Lung microvascular endothelial cell (primary cell): ENCODE measurements at regions not wholly inside any gene's neighbourhood (a gene's known extent, or its start where the extent isn't known, plus 50 kb on each side); places are given as distances from the start of the nearest gene placed in this dataset.
"Not testable (repeated sequence)": the region's sequence is repeated elsewhere in the genome, so short reads cannot be mapped to it uniquely, and the experiment has no call there.

ENCODE experiments used
- DNase-seq, 2 donors: peaks; one replicate each; pipeline versions ENCODE4 v3.0.0 to v3.0.0-alpha.2; 2010; ENCODE audit warnings: low read depth in 2 of 2

DNA sequence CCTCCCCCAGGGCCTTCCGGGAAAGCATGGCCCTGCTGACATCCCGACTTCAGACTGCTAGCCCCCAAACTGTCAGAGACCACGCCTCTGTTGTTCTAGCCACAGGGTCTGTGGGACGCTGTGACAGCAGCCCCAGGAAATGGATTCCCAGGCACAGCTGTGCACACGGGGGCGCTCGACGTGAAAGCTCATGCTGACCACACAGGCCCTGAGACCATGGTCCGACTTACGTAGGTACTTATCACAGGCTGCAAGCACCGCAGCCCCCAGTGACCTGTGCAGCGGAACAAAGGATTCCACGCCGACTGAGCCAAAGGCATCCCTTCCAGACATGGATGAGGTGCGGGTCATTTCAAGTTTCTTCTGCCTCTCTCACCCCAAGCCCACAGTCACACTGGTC is 150.6 kb downstream of the CTTN start:
- DNase-seq = no peak

- no peak for DNase-seq
These were observed 151.1 kb downstream of the CTTN start for GRCh38 chr11:70549386-70549785.

- DNase-seq = no peak
These were observed 151.5 kb downstream of the CTTN start for GRCh38 chr11:70549796-70550195.

DNA sequence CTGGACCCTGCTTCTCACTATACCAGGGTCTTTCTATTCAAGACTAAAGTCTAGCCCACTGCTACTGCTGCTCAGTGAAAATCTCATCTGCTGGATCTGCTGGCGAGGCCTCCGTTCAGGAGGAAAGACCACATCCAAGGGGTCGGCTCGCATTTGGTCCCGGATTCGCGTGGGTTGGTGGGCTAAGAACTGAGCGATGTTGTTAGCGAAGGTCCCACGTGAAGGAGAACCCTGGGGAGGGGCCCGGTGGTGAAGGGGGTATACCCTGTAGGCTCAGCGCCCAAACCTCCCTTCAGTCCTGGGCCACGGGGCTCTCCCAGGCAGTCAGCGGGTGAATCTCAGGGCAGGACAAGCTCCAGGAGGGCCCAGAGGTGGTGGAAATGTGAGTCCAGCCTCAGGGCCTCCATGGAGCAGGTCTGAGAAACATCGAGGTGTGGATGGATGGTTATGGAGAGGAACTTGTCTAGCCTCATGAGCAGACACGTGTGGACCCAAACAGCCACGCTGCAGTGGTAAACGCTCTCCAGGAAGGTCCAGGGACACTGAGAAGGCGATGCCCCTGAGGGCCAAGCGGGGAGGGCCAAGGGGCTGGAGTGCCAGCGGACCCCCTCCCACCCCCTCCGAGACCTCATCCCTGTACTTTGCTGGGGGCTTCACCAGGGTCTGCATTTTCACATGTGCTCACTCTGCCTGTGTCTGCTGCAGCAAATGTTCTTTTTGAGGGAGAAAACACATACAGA is 152.3 kb downstream of the CTTN start:
- no peak for DNase-seq

GRCh38 chr11:70551351-70552166 is 153.2 kb downstream of the CTTN start:
- no peak for DNase-seq

DNA sequence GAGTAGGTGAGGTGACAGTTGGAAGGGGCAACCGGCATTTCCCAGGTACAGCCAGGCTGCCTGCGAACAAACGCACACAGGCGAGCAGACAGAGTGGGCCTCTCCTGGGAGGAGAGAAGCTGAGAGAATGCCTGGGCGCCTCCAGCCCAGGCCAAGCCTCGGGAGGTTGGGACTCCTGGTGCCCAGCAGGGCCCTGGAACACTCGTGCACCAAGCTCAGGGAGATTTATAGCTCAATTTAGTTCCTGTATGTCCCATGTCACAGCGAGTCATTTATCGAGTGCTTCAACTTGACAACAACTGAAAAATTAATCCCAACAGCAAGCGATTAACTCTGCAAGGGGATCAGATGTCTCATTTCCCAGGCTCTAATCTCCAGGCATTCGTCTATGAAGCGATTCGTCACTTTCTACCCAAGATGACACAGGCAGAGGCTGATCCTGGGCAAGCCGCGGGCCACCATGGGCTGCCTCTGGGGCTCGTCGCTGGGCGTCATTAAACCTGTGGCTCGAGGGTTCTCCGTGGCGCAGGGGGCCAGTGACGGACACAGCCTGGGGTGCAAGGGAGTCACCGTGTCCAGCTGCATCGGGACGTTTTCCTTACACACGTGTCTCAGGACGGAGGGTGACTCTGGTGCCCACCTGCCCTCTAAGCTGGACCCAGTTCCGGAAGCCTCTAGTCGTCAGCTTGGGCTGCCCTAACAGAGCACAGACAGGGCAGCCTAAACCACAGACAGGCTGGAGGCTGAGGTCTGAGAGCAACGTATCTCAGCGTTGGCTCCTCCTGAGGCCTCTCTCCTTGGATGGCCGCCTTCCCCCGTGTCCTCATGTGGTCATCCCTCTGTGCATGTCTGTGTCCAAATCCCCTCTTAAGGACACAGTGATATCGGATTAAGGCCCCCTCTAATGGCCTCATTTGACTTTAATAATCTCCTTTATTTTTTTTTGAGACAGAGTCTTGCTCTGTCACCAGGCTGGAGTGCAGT is 154.1 kb downstream of the CTTN start:
- no peak for DNase-seq

DNA sequence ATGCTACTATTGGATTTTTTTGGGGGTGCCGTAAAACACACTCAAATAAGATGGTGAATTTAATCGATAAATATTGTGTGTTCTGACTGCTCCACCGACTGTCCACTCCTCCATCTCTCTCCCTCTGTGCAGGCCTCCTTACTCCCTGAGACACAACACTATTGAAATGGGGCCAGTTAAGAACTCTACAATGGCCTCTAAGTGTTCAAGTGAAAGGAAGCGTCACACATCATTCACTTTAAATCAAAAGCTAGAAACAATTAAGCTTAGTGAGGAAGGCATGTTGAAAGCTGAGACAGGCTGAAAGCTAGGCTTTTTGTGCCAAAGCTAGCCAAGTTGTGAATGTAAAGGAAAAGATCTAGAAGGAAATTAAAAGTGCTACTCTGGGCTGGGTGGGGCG is 156.7 kb downstream of the CTTN start:
- DNase-seq = no peak

GRCh38 chr11:70556884-70557741 is 158.8 kb downstream of the CTTN start:
- DNase-seq = no peak

DNA sequence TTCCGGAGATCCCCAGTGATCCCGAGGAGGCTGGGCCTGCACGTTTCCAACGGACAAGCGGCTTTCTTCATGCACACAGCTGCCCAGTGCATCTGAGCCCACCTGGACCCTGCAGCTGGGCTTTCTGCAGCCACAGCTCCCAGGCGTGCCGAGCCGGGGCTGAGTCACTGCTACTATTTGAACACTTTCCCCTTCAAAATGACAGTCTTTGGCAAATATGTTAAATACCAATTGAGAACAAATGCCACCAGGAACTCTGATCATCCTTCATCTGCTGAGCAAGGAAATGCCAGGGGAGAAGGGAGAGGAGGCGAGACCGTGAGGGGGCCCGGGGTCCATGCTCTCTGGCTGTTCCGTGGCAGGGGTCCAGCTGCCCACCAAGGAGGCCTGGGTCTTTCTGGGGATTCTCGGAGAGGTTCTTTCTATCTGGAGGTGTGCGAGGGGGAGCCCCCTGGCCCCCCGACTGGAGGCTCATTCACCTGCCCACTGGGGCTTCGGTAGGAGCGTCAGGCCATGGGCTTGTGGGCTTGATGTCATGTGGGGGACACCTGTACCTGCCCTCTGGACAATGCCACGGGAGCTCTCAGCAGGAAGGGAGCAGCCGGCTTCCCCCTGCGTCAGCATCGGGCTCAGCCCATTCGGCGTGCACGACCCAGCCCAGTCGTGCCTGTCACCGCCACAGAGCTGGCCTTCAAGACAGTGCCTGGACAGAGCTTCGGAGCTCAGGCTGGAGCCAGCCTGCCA is 159.6 kb downstream of the CTTN start:
- DNase-seq = no peak

GRCh38 chr11:70558681-70559080 is 160.4 kb downstream of the CTTN start:
- no peak for DNase-seq

DNA sequence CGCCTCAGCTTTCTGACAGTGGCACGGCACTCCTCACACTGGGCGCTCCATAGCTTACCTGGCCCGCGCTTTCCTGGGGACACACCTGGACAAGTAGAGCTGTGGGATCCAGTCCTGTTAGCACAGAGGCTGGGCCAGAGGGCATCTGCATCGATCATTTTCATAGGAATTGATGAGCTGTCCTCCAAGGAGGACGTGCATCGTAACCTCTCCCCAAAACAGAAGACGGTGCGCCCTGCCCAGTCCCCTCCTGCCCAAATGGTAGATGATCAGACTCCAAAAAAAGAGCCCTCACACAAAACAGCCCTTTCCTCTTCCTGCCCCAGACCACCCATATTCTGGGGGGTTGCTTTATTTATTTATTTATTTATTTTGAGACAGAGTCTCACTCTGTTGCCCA is 161.2 kb downstream of the CTTN start:
- DNase-seq = no peak

GRCh38 chr11:70560621-70561020 is 162.3 kb downstream of the CTTN start:
- not testable (repeated sequence) for DNase-seq

GRCh38 chr11:70566768-70567530 is 168.6 kb downstream of the CTTN start:
- no peak for DNase-seq

GRCh38 chr11:70567680-70568034 is 169.3 kb downstream of the CTTN start:
- no peak for DNase-seq

DNA sequence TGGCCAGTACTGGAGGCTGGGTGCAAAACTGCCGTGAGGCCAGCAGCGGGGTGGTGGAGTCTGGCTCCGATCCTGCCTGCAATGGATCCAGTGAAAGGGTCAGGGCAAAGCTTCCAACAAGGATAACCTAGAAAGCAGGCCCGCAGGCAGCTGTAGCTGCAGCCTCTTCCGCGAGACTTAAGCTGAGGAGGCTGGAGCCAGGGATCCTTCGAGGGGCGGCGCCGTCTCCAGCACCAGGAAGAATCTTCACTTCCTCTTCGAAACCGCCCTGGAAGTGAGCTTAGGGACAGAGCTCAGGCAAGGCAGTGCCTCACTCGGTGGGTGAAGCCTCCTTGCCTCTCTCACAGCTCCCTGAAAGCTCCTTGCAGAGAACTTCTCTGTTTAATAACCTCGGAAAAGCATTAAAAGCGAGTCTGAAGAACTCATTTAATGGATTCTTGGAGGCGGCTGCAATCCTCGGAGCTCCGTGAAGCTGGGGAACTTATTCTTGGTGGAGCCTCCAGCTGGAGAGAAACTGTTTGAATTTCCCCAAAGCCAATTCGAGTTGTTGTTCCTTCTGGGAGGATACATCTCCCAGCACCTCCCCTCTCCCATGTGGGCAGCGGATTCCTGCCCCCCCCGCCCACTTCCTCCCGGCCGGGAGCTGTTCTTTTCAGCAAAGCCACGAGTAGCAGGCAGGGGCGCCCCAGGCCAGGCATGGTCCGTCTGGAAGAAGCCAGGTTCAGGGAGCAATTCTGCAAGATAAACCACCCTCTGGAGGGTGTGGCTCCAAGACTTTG is 169.9 kb downstream of the CTTN start:
- DNase-seq = peak in 1 of 2 donors; percentile 29

GRCh38 chr11:70568814-70569617 is 170.7 kb downstream of the CTTN start:
- no peak for DNase-seq

GRCh38 chr11:70569618-70569890 is 171.2 kb downstream of the CTTN start:
- no peak for DNase-seq
